CD4-positive, alpha-beta T cell (primary cell): ENCODE measurements at regions not wholly inside any gene's neighbourhood (a gene's known extent, or its start where the extent isn't known, plus 50 kb on each side); places are given as distances from the start of the nearest gene placed in this dataset.

Experiments used
- ATAC-seq: fragments of 200-7000 bp; cut with Tn5 transposase; one replicate; pipeline ENCODE4 v1.10.0; 2022; ENCODE audit warnings: mild to moderate bottlenecking; ENCODE audit not compliant: poor library complexity
- CTCF ChIA-PET: fragments of 350-600 bp; sonication (Branson Sonifier 250); formaldehyde crosslinking; loops from one replicate; lab custom pipeline; 2021; ENCODE audit warnings: antibody characterized with exemption, inconsistent platforms; lab: Charles Lee
- POLR2A ChIA-PET: fragments of 350-600 bp; sonication (Branson Sonifier 250); formaldehyde crosslinking; loops from one replicate; lab custom pipeline; 2021; ENCODE audit warnings: antibody characterized with exemption, inconsistent platforms; lab: Charles Lee
- DNase-seq, 14 experiments: peaks; one replicate each; pipeline ENCODE4 v3.0.0-alpha.2; 2013 to 2020; ENCODE audit warnings: mixed read lengths in 2 of 14
- H3K27ac ChIP-seq, 2 donors: one replicate each; pipeline versions ENCODE4 v1.5.1 to v1.7.0; 2013; ENCODE audit warnings: low read length in 2 of 2, low read depth in 1 of 2, mild to moderate bottlenecking in 1 of 2
- H3K27me3 ChIP-seq, 2 experiments: 1 replicate in 1 of 2; 2 replicates in 1 of 2; pipeline versions ENCODE4 v1.6.1 to v1.7.0; 2013; ENCODE audit warnings: low read length in 2 of 2, control low read depth in 1 of 2, mild to moderate bottlenecking in 1 of 2, moderate library complexity in 1 of 2; ENCODE audit not compliant: insufficient read depth in 2 of 2, control insufficient read depth in 1 of 2
- H3K36me3 ChIP-seq: one replicate; pipeline ENCODE4 v1.6.1; 2013; ENCODE audit warnings: low read length, control low read depth; ENCODE audit not compliant: insufficient read depth
- H3K4me1 ChIP-seq: one replicate; pipeline ENCODE4 v1.6.1; 2013; ENCODE audit warnings: low read length, control low read depth; ENCODE audit not compliant: insufficient read depth
- H3K4me3 ChIP-seq: one replicate; pipeline ENCODE4 v1.5.1; 2013; ENCODE audit warnings: mild to moderate bottlenecking, low read length, moderate library complexity
- H3K9me3 ChIP-seq, 2 experiments: 1 replicate in 1 of 2; 2 replicates in 1 of 2; pipeline versions ENCODE4 v1.6.1 to v1.7.0; 2013; ENCODE audit warnings: low read length in 2 of 2, mild to moderate bottlenecking in 2 of 2, control low read depth in 1 of 2, moderate library complexity in 1 of 2; ENCODE audit not compliant: control insufficient read depth in 1 of 2, insufficient read depth in 1 of 2
- H3K27ac Mint-ChIP-seq: one replicate; pipeline ENCODE4 v1.8.0; 2020; ENCODE audit warnings: mixed read lengths
- H3K27me3 Mint-ChIP-seq: one replicate; pipeline ENCODE4 v1.8.0; 2021; ENCODE audit warnings: mixed read lengths
- H3K36me3 Mint-ChIP-seq: one replicate; pipeline ENCODE4 v1.8.0; 2021; ENCODE audit warnings: low read depth, mixed read lengths
- H3K4me1 Mint-ChIP-seq: one replicate; pipeline ENCODE4 v1.8.0; 2021; ENCODE audit warnings: low read depth, mixed read lengths
- H3K4me3 Mint-ChIP-seq: one replicate; pipeline ENCODE4 v1.8.0; 2020; ENCODE audit warnings: mild to moderate bottlenecking, mixed read lengths
- H3K9me3 Mint-ChIP-seq: one replicate; pipeline ENCODE4 v1.8.0; 2020; ENCODE audit warnings: mixed read lengths
- intact Hi-C, 2 experiments: fragments of 100-400 bp; cut with DNase I in 1 of 2; cut with micrococcal nuclease in 1 of 2; formaldehyde crosslinking; loops; one replicate each; pipeline versions ENCODE4 v1.15.1 to v1.9.0; 2023 to 2025; cut with DNase I, micrococcal nuclease
- TF ChIP-seq, protein P1 (sequence below): fragments of 200-600 bp; IDR thresholded peaks from one replicate; pipeline ENCODE4 v1.8.0; 2022; ENCODE audit warnings: antibody characterized with exemption, mild to moderate bottlenecking

DNA sequence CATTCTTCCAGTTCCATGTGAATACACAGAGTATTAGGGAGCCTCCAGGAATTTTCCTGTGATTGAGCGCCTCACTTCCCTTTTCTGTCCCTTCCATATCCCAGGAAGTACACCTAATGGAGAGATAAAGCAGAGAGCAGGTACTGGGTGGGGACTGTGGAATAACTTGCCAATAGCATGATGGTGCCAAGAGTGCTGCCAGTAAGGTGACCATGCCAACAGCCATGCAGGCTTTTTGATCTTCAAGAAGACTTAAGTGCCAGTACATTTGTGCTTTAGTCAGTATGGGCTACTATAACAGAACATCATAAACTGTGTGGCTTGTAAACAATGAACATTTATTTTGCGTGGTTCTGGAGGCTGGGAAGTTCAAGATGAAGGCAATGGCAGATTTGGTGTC, 160.2 kb upstream of the RIMS1 start:
- intact Hi-C loops: no loop called here
- Mint-ChIP-seq H3K4me1 (no peaks in the 10 kb centered on the region), H3K4me3 (no peak overlapping the region), H3K9me3 (peaks cover 3% of the 10 kb centered on the region), H3K27me3 (no peaks in the 10 kb centered on the region), H3K36me3 (no peaks in the 10 kb centered on the region), H3K27ac (no peak overlapping the region)
- no peak for DNase-seq
- H3K4me1 ChIP-seq: no peaks in the 10 kb centered on the region
- POLR2A ChIA-PET: no interaction called here
- no peak overlapping the region for H3K27ac ChIP-seq
- H3K4me3 ChIP-seq: no peak overlapping the region
- TF ChIP-seq, protein P1, sequence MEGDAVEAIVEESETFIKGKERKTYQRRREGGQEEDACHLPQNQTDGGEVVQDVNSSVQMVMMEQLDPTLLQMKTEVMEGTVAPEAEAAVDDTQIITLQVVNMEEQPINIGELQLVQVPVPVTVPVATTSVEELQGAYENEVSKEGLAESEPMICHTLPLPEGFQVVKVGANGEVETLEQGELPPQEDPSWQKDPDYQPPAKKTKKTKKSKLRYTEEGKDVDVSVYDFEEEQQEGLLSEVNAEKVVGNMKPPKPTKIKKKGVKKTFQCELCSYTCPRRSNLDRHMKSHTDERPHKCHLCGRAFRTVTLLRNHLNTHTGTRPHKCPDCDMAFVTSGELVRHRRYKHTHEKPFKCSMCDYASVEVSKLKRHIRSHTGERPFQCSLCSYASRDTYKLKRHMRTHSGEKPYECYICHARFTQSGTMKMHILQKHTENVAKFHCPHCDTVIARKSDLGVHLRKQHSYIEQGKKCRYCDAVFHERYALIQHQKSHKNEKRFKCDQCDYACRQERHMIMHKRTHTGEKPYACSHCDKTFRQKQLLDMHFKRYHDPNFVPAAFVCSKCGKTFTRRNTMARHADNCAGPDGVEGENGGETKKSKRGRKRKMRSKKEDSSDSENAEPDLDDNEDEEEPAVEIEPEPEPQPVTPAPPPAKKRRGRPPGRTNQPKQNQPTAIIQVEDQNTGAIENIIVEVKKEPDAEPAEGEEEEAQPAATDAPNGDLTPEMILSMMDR: no peak
- H3K27me3 ChIP-seq: no peaks in the 10 kb centered on the region
- CTCF ChIA-PET: no interaction called here
- no peaks in the 10 kb centered on the region for H3K9me3 ChIP-seq
- no peaks in the 10 kb centered on the region for H3K36me3 ChIP-seq
- no peak for ATAC-seq

DNA sequence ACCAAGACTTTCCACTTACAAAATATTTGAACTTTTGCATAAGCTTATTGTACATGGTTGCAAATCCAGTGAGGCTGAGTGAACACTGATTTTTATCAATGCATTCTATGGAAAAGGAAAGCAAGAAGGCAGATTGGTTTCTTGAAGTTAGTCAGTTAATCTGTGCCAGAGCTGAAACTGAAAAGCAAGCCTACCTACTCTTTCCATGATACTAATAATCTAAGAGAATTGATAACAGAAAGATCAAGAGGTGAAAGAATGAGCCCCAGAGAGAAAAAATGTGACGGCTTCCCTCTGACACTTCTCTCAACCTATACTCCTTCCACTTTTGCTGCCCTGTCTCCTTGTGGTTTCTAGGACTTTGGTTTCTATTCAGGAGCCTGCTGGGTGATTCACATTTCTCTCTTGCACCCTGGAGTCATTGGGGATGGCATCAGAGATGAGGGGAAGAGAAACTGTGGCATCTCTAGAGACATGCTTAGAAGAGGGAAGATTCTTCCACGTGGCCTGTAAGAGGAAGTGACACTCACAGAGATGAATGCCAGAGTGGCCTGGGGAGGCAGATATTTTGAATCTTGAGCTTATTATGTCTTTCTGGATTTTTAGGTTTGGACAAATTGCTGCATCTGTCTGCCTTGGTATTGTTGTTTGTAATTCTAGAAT, 158.6 kb upstream of the RIMS1 start:
- ChIA-PET CTCF (no interaction called here), POLR2A (no interaction called here)
- peaks cover 3% of the 10 kb centered on the region for H3K9me3 Mint-ChIP-seq
- no peak overlapping the region for H3K27ac Mint-ChIP-seq
- no peaks in the 10 kb centered on the region for H3K9me3 ChIP-seq
- no peaks in the 10 kb centered on the region for H3K27me3 Mint-ChIP-seq
- no peaks in the 10 kb centered on the region for H3K27me3 ChIP-seq
- H3K4me3 Mint-ChIP-seq: no peak overlapping the region
- intact Hi-C loops: no loop called here
- H3K4me1 Mint-ChIP-seq: no peaks in the 10 kb centered on the region
- TF ChIP-seq, protein P1: no peak
- no peaks in the 10 kb centered on the region for H3K36me3 Mint-ChIP-seq
- no peaks in the 10 kb centered on the region for H3K4me1 ChIP-seq
- no peak overlapping the region for H3K4me3 ChIP-seq
- H3K36me3 ChIP-seq: no peaks in the 10 kb centered on the region
- DNase-seq: no peak
- ATAC-seq: no peak
- H3K27ac ChIP-seq: no peak overlapping the region

DNA sequence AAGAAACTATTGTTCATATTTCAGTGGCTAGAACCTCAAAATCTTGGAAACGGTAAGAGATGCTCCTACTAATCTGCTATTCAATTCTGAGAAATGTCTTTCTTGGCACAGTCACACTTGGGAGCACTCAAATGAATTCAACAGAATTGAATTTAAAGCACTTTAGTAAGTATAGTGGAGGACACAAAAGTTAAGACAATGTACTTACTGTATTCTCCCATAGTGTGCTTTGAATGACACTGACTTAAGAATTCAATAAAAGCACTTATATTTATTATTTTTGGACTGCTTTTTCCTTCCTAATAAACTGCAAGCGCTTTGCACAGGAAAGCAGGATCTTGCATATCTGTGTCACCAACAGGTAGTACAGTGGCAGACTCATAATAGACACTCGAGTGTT, 156.1 kb upstream of the RIMS1 start:
- H3K4me1 ChIP-seq: no peaks in the 10 kb centered on the region
- Mint-ChIP-seq H3K27me3 (no peaks in the 10 kb centered on the region), H3K4me3 (no peak overlapping the region), H3K27ac (no peak overlapping the region), H3K36me3 (no peaks in the 10 kb centered on the region), H3K9me3 (peaks cover 5% of the 10 kb centered on the region), H3K4me1 (no peaks in the 10 kb centered on the region)
- H3K36me3 ChIP-seq: no peaks in the 10 kb centered on the region
- no peak overlapping the region for H3K27ac ChIP-seq
- no peak for DNase-seq
- H3K4me3 ChIP-seq: no peak overlapping the region
- no peaks in the 10 kb centered on the region for H3K27me3 ChIP-seq
- ATAC-seq: no peak
- CTCF ChIA-PET: no interaction called here
- POLR2A ChIA-PET: no interaction called here
- TF ChIP-seq, protein P1: no peak
- H3K9me3 ChIP-seq: no peaks in the 10 kb centered on the region
- intact Hi-C loops: no loop called here
